HG03103 (cell line): ENCODE measurements at regions not wholly inside any gene's neighbourhood (a gene's known extent, or its start where the extent isn't known, plus 50 kb on each side); places are given as distances from the start of the nearest gene placed in this dataset.

ENCODE experiments used
- ATAC-seq: cut with Tn5 transposase; IDR thresholded peaks from one replicate; pipeline ENCODE4 v1.9.1; 2021; ENCODE audit warnings: low read depth; ENCODE audit not compliant: unreplicated experiment

DNA sequence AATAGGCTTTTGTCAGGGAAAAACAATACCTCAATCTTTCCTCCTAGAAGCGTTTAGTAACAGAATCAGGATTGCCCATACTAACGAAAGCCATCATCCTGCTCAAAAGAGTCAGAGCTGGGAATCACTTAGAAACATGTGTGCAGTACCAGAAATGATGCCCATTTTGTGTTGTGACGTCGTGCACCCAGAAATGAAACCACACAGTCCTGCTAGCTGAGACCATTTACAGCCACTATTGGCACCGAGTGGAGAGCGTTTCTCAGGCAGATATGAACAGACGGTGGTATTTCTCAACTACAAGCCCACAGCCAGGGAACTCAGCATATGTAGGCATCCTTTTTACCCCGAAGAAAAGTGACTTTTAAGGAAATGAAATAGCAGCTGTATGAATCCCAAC is 284.3 kb upstream of the LRATD1 start:
- no peak for ATAC-seq

DNA sequence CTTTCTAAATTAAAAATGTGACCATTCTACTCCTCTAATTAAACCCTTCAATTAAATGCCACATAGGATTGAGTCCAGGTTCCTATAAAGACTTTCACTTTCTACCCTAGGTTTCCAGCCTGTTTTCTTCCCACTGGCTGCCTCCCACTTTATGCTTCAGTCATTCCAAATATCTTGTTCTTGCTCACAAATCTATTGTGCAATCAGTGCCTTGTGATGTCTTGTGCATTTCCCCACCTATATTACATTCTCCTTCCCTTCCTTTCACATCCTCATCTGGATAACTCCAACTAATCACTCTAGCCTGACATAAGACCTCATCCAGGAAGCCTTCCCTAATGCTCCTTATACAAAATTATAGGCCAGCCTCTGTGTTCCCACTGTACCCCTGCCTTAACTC is 281.7 kb upstream of the LRATD1 start:
- ATAC-seq: no peak

DNA sequence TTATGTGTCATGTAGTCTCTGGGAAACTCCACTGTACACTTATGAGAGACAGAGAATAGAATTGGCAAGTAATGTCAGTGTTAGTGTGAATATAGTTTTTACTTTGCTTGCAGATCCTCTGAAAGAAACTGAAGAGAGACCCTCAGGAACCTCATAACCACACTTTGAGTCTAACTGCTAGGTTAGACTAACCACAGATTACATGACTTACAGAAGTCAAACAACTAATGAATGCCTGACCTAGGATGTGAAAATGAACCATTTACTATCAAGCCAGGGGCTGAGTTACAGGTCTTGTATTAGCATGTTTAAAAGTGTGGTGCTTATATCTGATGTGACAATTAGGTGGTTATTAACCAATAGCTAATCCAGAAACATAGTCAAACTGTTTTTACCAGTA is 280.4 kb upstream of the LRATD1 start:
- no peak for ATAC-seq

DNA sequence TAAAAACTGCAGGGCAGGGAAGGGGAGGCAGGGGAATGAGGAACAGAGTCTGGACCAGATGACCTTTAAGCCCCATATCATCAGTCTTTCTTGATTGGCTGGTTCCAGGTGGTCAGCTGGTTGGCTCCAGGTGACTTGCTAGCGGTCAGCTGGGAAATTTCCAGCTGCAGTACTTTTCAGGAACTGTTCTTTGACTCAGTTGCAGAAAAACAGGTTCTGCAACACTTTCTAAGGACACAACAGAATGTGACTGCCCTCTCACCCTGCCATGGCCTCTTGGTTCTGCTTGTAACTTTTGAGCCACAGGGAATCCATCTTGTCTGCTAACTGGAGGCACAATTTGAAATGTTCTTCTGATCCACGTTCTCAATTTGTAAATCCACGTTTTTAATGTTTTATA is 278.3 kb upstream of the LRATD1 start:
- no peak for ATAC-seq

DNA sequence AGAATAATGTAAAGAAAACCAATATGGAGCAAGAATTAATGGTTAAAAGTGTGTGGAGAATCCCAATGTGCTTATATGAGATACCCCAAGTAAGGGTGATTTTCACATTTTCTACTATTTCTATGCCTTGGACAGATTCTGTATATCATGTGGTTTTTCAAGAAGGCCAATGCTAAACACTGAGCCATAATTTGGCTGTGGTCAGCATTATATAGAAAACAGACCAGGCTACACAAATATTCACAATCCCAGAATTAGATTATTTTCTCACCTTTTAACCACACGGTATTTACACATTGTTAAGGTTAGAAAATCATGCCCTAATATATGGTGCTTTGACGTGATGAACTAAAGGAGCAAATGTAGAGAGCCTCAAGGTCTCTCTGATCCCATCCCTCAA is 277.4 kb upstream of the LRATD1 start:
- no peak for ATAC-seq

DNA sequence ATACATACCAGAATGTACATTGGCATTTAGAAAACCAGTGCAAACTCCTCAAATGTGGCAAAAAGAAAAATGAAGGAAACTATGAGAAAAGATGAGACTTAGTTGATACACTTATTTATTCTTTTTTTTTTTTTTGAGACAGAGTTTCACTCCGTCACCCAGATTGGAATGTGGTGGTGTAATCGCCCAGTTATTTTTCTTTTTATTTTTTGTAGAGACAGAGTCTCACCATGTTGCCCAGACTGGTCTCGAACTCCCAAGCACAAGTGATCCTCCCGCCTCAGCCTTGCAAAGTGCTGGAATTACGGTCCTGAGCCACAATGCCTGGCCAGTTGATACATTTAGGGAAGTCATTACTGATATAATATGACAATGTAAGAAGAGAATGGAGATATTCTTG is 274.2 kb upstream of the LRATD1 start:
- ATAC-seq: no peak

DNA sequence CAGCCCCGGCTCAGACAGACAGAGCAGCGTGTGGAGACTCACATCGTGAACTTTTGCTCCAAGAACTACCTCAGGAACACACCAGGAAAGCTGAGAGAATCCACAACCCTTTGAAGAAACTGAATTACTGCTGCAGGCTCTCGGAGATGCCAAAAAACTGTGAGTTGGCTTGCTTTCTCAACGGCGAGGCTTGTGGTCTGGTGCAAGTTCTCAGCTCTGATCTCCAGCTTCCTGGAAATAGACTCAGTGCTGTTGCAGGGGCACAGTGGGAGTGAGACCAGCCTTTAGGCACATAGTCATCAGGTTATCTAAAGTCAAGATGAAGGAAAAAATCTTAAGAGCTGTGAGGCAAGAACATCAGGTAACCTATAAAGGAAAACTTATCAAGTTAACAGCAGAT is 273.7 kb upstream of the LRATD1 start:
- no peak for ATAC-seq

DNA sequence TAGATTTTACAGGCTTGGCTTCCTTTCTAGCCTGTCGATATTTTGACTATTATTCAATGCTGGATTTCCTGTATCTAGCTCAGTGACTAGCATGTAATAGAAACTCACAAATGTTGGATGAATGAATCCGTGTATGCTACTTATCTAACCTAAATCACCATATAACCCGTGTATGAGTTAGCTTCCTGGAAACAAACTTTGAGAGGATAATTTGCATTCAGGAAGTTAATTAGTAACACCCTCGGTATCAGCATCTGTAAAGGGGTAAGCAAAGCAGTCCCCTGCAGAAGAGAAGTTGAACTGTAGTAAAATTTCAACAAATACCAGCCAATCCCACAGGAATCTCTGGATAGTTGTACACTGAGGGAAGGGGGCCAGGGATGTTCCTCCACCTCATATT is 269.4 kb upstream of the LRATD1 start:
- no peak for ATAC-seq

DNA sequence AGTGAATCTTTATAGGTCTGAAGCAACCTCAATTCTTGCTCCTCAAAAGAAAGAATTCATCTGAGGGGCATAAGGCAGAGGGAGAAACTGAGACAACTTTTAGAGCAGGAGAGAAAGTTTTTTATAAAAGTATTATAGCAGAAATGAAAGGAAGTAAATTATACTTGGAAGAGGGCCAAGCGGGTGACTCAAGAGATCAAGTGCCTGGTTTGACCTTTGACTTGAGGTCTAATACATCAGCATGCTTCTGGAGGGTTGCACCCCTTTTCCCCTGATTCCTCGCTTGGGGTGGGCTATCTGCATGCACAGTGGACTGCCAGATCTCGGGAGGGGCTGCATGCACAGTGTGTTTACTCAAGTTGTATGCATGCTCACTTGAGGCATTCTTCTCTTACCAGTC is 268.5 kb upstream of the LRATD1 start:
- ATAC-seq: no peak

DNA sequence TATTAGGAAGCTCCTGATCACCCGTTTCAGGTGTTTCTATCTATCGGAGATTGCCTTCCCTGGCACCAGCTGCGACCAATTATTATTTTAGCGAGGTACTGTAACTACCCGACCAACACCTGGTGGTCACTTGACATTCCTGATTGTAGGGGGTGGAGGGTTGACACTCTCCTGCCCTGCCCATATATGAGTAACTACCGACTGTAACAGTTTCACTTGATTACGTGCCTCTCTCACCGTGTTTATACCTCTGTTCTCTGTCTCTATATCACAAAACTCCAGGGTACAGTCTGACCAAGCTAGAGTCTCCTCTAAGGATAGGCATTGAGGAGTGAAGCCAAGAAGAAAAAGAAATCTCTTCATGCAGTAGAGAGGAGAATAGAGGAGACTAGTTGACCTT is 268.0 kb upstream of the LRATD1 start:
- ATAC-seq: no peak

DNA sequence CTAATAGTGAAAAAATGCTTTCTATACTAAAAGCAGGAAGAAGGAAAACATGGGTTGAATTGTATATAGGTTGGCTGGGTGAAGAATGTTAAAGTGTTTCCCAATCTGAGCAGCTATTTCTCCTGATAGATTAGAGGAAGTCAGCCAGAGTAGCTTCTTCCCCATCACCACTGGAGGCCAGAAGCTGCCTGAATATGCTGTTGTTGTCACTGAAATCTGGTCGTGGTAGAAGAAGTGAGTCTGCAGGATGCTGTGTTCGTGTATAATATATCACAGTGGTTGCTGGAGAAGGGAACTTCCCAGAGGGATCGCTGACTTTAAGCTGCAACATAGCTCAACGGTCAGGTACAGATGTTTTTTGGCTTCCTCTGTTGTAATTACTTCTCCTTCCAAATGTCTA is 247.5 kb upstream of the LRATD1 start:
- ATAC-seq: no peak

DNA sequence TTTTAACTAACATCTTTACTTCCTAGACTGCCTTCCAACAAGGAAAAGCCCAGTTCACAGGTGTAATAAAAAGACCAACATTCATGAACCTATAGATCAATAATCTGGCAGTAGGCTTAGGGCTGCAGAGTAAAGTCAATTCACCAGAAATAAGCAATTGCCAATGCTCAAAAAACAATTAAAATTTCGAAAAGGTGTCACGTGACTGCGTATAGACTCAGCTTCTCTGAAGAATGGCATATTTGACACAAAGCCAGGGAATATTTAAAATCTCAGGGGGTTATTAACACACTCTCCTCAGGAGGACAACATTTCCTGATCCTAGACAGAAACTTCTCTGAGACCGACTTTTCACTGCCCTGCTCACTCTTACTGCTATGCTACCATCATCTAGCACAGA is 245.2 kb upstream of the LRATD1 start:
- no peak for ATAC-seq

DNA sequence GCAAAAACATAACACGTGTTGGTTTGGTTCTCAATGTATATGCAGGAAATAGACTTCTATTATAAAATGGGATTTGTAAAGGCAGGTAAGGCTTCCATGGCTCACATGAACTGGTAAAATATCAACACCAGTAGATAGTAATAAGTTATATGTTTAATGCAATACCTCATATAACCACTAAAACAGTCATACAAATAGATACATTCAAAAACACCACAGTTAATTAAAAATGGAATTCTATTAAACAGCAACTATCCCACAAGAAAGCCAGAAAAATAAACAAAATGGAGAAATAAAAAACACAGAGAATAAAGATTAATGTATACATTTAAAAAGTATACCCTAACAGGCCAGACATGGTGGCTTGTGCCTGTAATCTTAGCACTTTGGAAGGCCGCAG is 243.8 kb upstream of the LRATD1 start:
- no peak for ATAC-seq

DNA sequence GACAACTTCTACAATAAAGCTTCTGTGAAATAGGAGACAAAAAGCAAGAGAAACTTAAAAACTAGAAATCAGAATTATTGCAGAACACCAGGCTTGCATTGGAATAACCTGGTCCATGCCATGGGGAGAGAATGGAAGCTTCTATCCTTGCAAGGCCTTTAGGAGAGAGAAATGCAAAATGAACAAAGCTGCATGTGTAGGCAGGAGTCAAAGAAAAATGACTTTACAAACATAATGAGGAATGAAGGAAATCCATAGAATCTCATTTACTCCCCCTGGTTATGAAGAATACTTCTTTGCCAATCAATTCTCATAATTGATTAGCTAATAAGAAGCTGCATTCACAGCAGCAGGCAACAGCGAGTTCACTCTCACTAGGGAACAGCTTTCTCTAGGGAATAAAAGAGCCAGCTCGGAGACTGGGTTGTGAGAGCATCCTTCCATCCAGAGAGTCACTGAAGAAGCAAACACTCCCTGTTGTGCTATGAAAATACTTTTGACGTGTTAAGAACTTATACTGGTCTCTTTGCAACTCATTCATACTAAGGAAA is 235.9 kb upstream of the LRATD1 start:
- ATAC-seq: no peak

DNA sequence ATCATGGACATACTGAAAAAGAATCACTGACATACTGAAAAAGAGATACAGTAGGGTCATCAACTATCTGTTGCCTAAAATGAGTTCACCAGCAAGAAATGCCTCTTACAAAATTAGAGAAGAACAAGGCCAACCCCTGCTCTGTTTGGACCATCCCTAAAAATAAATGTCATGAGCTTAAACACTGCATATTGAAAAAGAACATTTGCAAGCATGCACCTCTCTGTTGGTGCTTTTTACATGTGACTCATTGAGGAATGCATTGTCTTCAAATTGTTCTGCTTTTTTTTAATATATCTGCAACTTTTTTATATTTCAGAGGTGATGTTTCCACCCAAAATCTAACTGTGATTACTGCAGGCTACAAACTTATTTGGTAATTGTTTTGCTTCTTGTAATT is 233.9 kb upstream of the LRATD1 start:
- no peak for ATAC-seq

DNA sequence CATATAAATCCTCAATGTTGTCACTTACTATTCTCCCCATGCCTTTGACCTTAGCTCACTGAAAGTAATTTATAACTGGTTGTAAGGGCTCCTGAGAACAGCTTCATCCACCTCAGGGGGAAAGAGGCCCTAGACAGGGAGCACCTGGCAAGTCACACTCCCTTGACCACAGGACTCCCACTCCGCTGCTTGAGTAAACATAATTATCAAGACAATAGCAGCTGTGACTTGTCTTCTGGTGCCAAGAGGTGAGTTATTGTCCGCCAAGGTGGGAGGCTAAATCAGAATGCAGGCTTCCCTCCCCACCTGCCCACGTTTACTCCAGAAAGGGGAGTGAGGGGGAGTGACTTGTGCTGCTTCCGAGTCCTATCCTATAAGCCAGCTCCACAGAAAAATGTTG is 230.6 kb upstream of the LRATD1 start:
- ATAC-seq: no peak

DNA sequence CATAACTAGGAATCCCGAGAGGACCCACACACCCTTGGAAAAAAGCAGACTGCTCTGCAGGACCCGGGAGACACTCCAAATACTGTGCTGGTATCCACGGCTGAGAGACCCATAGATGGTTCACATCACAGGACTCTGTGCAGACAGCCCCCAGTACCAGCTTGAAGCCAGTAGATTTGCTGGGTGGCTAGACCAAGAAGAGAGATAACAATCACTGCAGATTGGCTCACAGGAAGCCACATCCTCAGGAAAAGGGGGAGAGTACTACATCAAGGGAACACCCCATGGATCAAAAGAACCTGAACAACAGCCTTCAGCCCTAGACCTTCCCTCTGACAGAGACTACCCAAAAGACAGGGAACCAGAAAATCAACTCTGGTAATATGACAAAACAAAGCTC is 223.8 kb upstream of the LRATD1 start:
- ATAC-seq: no peak

DNA sequence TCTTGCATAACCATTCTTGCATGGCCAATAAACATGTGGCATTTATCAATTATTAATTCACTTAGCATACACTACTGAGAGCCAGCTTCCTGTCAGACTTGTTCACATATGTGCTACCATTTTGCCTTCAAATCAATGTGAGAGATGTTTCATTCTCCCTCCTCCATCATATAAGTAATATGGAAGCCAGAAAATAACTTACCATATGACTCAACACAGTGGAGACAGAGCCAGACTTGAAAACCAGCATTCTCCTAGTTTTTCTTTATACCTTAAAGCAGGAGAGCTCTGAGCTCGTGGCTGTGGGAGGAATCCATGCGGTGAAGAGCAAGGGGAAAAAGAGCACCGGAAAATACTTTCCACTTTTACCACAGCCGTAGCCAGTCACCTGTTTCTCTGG is 215.0 kb upstream of the LRATD1 start:
- ATAC-seq: no peak

DNA sequence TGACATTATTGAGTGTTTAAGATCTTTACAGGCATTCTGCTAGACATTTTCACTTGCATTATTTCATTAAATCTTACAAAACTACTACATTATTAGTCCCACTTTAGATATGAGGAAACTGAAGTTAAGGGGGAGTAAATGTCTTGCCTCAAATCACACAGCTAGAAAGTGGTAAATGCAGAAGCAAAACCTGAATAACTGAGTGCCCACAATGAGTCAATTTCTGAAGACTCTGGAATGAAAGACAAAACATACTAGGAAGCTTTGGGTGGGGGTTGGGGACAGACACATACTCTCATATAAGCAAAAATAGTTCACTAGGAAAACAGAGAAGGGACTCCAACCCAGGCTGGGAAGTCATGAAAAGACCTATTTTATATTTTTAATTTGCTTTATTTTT is 214.4 kb upstream of the LRATD1 start:
- ATAC-seq: no peak

DNA sequence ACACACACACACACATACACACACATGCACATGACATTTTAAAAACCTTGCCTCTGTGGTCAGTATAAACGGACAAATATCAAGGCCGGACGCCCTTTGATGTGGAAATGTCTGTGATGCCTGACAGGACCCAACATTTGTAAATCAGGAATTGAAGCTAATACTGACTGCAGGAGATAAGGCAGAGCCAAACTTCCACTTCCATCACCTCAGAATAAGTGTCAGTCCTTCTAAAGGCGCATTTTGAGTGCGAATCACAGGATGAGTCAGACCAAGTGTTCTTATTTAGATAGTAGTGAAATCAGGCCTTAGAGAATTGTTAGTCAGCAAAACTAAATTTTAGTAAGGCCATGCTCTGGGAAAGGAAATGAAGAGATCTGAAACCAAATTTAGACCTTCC is 211.7 kb upstream of the LRATD1 start:
- no peak for ATAC-seq

DNA sequence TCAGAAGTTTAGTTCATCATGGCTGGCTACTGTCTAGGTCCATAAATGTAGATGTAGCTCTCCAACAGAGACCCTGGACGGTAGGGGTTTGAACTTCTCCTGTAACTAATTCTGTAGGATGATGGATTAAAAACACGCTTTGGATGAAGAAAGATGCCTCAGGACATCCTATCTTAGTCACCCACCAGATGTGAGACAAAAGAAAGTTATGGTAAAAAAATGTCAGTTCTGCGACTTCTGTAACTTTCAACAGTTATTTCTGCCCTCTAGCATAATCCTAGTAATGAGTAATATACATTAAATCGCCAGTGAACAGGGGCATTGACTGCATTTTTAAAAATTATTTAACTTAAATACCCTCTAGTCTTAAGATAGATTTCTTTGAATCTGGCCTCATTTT is 210.1 kb upstream of the LRATD1 start:
- no peak for ATAC-seq

DNA sequence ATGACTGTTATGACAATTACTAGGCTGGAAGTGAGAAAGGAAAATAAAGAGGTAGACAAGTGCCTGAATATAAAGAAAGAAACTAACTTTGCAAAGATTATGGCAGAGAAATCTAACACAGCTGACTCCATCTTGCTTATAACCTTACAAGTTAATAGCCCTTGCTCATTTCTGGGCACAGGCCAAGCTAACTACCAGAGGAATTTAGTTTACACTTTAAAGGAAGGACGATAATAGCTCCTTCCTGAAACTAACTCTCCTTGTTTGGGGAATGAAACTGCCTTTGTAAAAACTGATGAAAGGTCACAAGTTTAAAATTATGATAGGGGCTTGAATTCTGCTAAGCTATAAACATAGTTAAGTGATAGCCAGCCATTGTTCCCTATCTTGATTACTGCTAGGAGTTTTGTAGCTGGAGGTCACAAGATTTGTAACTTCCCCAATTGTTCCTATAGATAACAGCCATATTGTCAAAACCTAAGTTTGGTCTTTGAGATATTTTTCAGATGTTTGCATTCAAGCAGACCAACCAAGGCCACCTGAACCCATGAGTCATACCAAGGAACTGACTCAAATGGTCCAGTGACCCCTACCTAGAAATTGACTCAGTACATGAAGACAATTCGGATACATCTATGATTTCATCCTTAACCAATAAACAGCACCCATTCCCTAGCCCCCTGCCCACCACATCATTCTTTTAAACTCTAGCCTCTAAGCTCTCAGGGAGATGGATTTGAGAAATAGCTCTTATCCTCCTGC is 209.2 kb upstream of the LRATD1 start:
- no peak for ATAC-seq
